Peyer's patch (tissue), 4 donors: ENCODE measurements at regions not wholly inside any gene's neighbourhood (a gene's known extent, or its start where the extent isn't known, plus 50 kb on each side); places are given as distances from the start of the nearest gene placed in this dataset.

ENCODE experiments used
- POLR2A ChIP-seq, 2 donors: fragments of 450-650 bp; IDR thresholded peaks; one replicate each; pipeline ENCODE4 v1.5.1; 2017; ENCODE audit warnings: antibody characterized with exemption in 2 of 2, mild to moderate bottlenecking in 2 of 2, moderate library complexity in 2 of 2
- TF ChIP-seq, protein P1 (sequence below), 6 experiments: fragments of 450-650 bp in 4 of 6; fragments of 200-600 bp in 2 of 6; sonication (generic) in 1 of 6; IDR thresholded peaks; one replicate each; pipeline ENCODE4 v1.5.1; 2017 to 2019; ENCODE audit warnings: antibody characterized with exemption in 6 of 6, mild to moderate bottlenecking in 3 of 6, moderate library complexity in 1 of 6

DNA sequence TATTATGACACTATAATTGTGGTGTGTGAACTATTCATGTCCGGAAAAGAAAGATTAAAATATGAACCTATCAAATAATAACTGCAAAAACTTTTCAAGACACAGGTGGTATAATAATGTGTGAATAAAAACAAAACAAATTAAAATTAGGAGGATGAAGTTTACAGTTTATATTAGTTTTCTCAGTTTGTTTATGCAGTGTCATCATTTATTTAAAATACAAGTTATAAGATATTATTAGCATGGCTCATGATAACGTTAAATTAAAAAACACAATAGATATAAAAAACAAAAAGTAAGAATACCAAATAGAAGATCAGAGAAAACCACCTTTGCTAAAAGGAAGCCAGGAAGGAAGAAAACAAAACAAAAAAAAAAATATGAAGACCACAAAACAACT is 963.8 kb upstream of the ALCAM start:
- TF ChIP-seq, protein P1, sequence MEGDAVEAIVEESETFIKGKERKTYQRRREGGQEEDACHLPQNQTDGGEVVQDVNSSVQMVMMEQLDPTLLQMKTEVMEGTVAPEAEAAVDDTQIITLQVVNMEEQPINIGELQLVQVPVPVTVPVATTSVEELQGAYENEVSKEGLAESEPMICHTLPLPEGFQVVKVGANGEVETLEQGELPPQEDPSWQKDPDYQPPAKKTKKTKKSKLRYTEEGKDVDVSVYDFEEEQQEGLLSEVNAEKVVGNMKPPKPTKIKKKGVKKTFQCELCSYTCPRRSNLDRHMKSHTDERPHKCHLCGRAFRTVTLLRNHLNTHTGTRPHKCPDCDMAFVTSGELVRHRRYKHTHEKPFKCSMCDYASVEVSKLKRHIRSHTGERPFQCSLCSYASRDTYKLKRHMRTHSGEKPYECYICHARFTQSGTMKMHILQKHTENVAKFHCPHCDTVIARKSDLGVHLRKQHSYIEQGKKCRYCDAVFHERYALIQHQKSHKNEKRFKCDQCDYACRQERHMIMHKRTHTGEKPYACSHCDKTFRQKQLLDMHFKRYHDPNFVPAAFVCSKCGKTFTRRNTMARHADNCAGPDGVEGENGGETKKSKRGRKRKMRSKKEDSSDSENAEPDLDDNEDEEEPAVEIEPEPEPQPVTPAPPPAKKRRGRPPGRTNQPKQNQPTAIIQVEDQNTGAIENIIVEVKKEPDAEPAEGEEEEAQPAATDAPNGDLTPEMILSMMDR (IDR thresholded peaks at IDR 0.05): no peak
- no peak for TF ChIP-seq POLR2A (IDR thresholded peaks at IDR 0.05)
